ENCODE measurements at regions not wholly inside any gene's neighbourhood (a gene's known extent, or its start where the extent isn't known, plus 50 kb on each side); places are given as distances from the start of the nearest gene placed in this dataset.
"Not testable (repeated sequence)": the region's sequence is repeated elsewhere in the genome, so short reads cannot be mapped to it uniquely, and the experiment has no call there.

GRCh38 chr15:24835301-24835700 is 119.5 kb upstream of the SNRPN start:
- DNase-seq (ENCODE audit: low read depth): no peak

- no peak for DNase-seq (ENCODE audit: low read depth)
Measured at GRCh38 chr15:24848050-24848449, 106.7 kb upstream of the SNRPN start.

- no peak for DNase-seq (ENCODE audit: low read depth)
Measured at GRCh38 chr15:24856397-24857390, 98.1 kb upstream of the SNRPN start.

- DNase-seq (ENCODE audit: low read depth): no peak
Measured at GRCh38 chr15:24857763-24858162, 97.0 kb upstream of the SNRPN start.

- not testable (repeated sequence) for DNase-seq (ENCODE audit: low read depth)
Measured at GRCh38 chr15:24858183-24858582, 96.6 kb upstream of the SNRPN start.

- no peak for DNase-seq (ENCODE audit: low read depth)
Measured at GRCh38 chr15:24858737-24859601, 95.8 kb upstream of the SNRPN start.

- DNase-seq (ENCODE audit: low read depth): no peak
Measured at GRCh38 chr15:24861014-24861690, 93.6 kb upstream of the SNRPN start.

GRCh38 chr15:24862726-24863521 is 91.9 kb upstream of the SNRPN start:
- no peak for DNase-seq (ENCODE audit: low read depth)

- DNase-seq (ENCODE audit: low read depth): no peak
Measured at GRCh38 chr15:24865303-24865702, 89.5 kb upstream of the SNRPN start.

GRCh38 chr15:24877174-24877573 is 77.6 kb upstream of the SNRPN start:
- DNase-seq (ENCODE audit: low read depth): no peak

- no peak for DNase-seq (ENCODE audit: low read depth)
Measured at GRCh38 chr15:24878153-24878552, 76.6 kb upstream of the SNRPN start.

GRCh38 chr15:24879492-24879891 is 75.3 kb upstream of the SNRPN start:
- DNase-seq (ENCODE audit: low read depth): no peak

- DNase-seq (ENCODE audit: low read depth): no peak
Measured at GRCh38 chr15:24880663-24881062, 74.1 kb upstream of the SNRPN start.

GRCh38 chr15:24886538-24886937 is 68.2 kb upstream of the SNRPN start:
- DNase-seq (ENCODE audit: low read depth): no peak

- DNase-seq (ENCODE audit: low read depth): no peak
Measured at GRCh38 chr15:24898715-24899272, 56.0 kb upstream of the SNRPN start.

- no peak for DNase-seq (ENCODE audit: low read depth)
Measured at GRCh38 chr15:24899367-24899766, 55.4 kb upstream of the SNRPN start.

- DNase-seq (ENCODE audit: low read depth): no peak
Measured at GRCh38 chr15:24899795-24900194, 55.0 kb upstream of the SNRPN start.

GRCh38 chr15:24901409-24901808 is 53.4 kb upstream of the SNRPN start:
- no peak for DNase-seq (ENCODE audit: low read depth)

Data from stimulated activated CD8-positive, alpha-beta memory T cell treated with anti-CD3 and anti-CD28 coated beads, Interleukin-12 subunit alpha, Interleukin-12 subunit beta, amount 100 ng/mL, for 1 hour (primary cell).